ENCODE measurements at regions not wholly inside any gene's neighbourhood (a gene's known extent, or its start where the extent isn't known, plus 50 kb on each side); places are given as distances from the start of the nearest gene placed in this dataset.
"Not testable (repeated sequence)": the region's sequence is repeated elsewhere in the genome, so short reads cannot be mapped to it uniquely, and the experiment has no call there.

- H3K27ac ChIP-seq: no peak overlapping the region
- no peak overlapping the region for H3K4me3 ChIP-seq
- no peak for TF ChIP-seq CTCF (IDR thresholded peaks at IDR 0.05)
- DNase-seq (ENCODE audit: low spot score): no peak
These were observed 63.7 kb upstream of the SYT4 start for GRCh38 chr18:43341014-43341413.

- TF ChIP-seq CTCF (IDR thresholded peaks at IDR 0.05): no peak
- no peak for DNase-seq (ENCODE audit: low spot score)
These were observed 72.9 kb upstream of the SYT4 start for GRCh38 chr18:43350176-43350575.

GRCh38 chr18:43364535-43364934, 87.2 kb upstream of the SYT4 start:
- DNase-seq (ENCODE audit: low spot score): no peak
- no peak overlapping the region for H3K4me3 ChIP-seq
- H3K27ac ChIP-seq: no peak overlapping the region
- no peak for TF ChIP-seq CTCF (IDR thresholded peaks at IDR 0.05)

More at GRCh38 chr18:43350176-43350575, 72.9 kb upstream of the SYT4 start:
- Histone ChIP-seq H3K27ac (no peak overlapping the region), H3K4me3 (no peak overlapping the region)

GRCh38 chr18:43367895-43368294, 90.6 kb upstream of the SYT4 start:
- no peak for DNase-seq (ENCODE audit: low spot score)
- TF ChIP-seq CTCF (IDR thresholded peaks at IDR 0.05): no peak
- Histone ChIP-seq H3K4me3 (no peak overlapping the region), H3K27ac (no peak overlapping the region)

GRCh38 chr18:43369311-43369710, 92.0 kb upstream of the SYT4 start:
- not testable (repeated sequence) for DNase-seq (ENCODE audit: low spot score); H3K27ac ChIP-seq

GRCh38 chr18:43372773-43373172, 95.5 kb upstream of the SYT4 start:
- DNase-seq (ENCODE audit: low spot score): no peak
- Histone ChIP-seq H3K27ac (no peak overlapping the region), H3K4me3 (no peak overlapping the region)
- no peak for TF ChIP-seq CTCF (IDR thresholded peaks at IDR 0.05)

More at GRCh38 chr18:43369311-43369710, 92.0 kb upstream of the SYT4 start:
- not testable (repeated sequence) for H3K4me3 ChIP-seq

- DNase-seq (ENCODE audit: low spot score): no peak
These were observed 102.9 kb upstream of the SYT4 start for GRCh38 chr18:43380104-43380672.

More at GRCh38 chr18:43380104-43380672, 102.9 kb upstream of the SYT4 start:
- TF ChIP-seq CTCF (IDR thresholded peaks at IDR 0.05): no peak
- no peak overlapping the region for H3K27ac ChIP-seq
- H3K4me3 ChIP-seq: no peak overlapping the region

All from coronary artery (tissue), 2 donors.